H9 (cell line): ENCODE measurements at regions not wholly inside any gene's neighbourhood (a gene's known extent, or its start where the extent isn't known, plus 50 kb on each side); places are given as distances from the start of the nearest gene placed in this dataset.

ENCODE experiments used
- DNase-seq: peaks from one replicate; pipeline ENCODE4 v3.0.0-alpha.2; 2017
- H2AFZ ChIP-seq: one replicate; pipeline ENCODE4 v1.6.1; 2013; ENCODE audit warnings: mild to moderate bottlenecking, low read length, control low read depth, moderate library complexity
- H2AK5ac ChIP-seq: 2 replicates; pipeline ENCODE4 v1.6.1; 2013; ENCODE audit warnings: low read length, control low read depth, mixed read lengths; ENCODE audit not compliant: insufficient read length
- H2BK120ac ChIP-seq: one replicate; pipeline ENCODE4 v1.6.1; 2013; ENCODE audit warnings: low read depth, mild to moderate bottlenecking, low read length, control low read depth, inconsistent platforms; ENCODE audit not compliant: poor library complexity, severe bottlenecking
- H2BK12ac ChIP-seq: 2 replicates; pipeline ENCODE4 v1.6.1; 2013; ENCODE audit warnings: low read length, control low read depth, mixed read lengths, low read depth; ENCODE audit not compliant: insufficient read length
- H2BK15ac ChIP-seq: 2 replicates; pipeline ENCODE4 v1.6.1; 2013; ENCODE audit warnings: low read depth, low read length, control low read depth
- H2BK20ac ChIP-seq: one replicate; pipeline ENCODE4 v1.6.1; 2013; ENCODE audit warnings: low read depth, mild to moderate bottlenecking, low read length, control low read depth, inconsistent platforms; ENCODE audit not compliant: poor library complexity, severe bottlenecking
- H2BK5ac ChIP-seq: 2 replicates; pipeline ENCODE4 v1.6.1; 2013; ENCODE audit warnings: low read length, control low read depth, mixed read lengths; ENCODE audit not compliant: insufficient read length
- H3K14ac ChIP-seq: 2 replicates; pipeline ENCODE4 v1.6.1; 2013; ENCODE audit warnings: low read length, control low read depth; ENCODE audit not compliant: insufficient read depth
- H3K18ac ChIP-seq: 2 replicates; pipeline ENCODE4 v1.6.1; 2013; ENCODE audit warnings: low read depth, mild to moderate bottlenecking, mixed read lengths, low read length, control low read depth; ENCODE audit not compliant: insufficient read length
- H3K23ac ChIP-seq: 2 replicates; pipeline ENCODE4 v1.6.1; 2013; ENCODE audit warnings: low read length, control low read depth, mixed read lengths, low read depth; ENCODE audit not compliant: insufficient read length
- H3K23me2 ChIP-seq: 2 replicates; pipeline ENCODE4 v1.6.1; 2013; ENCODE audit warnings: low read depth, mild to moderate bottlenecking, mixed read lengths, low read length, control low read depth; ENCODE audit not compliant: insufficient read length, poor library complexity, severe bottlenecking
- H3K27ac ChIP-seq: 2 replicates; pipeline ENCODE4 v1.5.1; 2013; ENCODE audit warnings: low read length, control low read depth, mixed read lengths, low read depth; ENCODE audit not compliant: insufficient read length
- H3K27me3 ChIP-seq: 2 replicates; pipeline ENCODE4 v1.6.1; 2013; ENCODE audit warnings: low read length, control low read depth, inconsistent platforms; ENCODE audit not compliant: insufficient read depth
- H3K4ac ChIP-seq: 2 replicates; pipeline ENCODE4 v1.6.1; 2013; ENCODE audit warnings: low read depth, mild to moderate bottlenecking, control low read depth, inconsistent platforms, low read length, moderate library complexity
- H3K4me1 ChIP-seq: 2 replicates; pipeline ENCODE4 v1.6.1; 2013; ENCODE audit warnings: low read length, control low read depth, inconsistent platforms; ENCODE audit not compliant: insufficient read depth
- H3K4me2 ChIP-seq: 2 replicates; pipeline ENCODE4 v1.6.1; 2013; ENCODE audit warnings: low read length, control low read depth, mixed read lengths; ENCODE audit not compliant: insufficient read length, insufficient read depth
- H3K56ac ChIP-seq: 2 replicates; pipeline ENCODE4 v1.6.1; 2013; ENCODE audit warnings: low read depth, mild to moderate bottlenecking, mixed read lengths, low read length, control low read depth; ENCODE audit not compliant: insufficient read length
- H3K79me1 ChIP-seq: 2 replicates; pipeline ENCODE4 v1.6.1; 2013; ENCODE audit warnings: low read depth, mild to moderate bottlenecking, moderate library complexity, low read length, control low read depth, inconsistent platforms; ENCODE audit not compliant: insufficient read depth, poor library complexity, severe bottlenecking
- H3K79me2 ChIP-seq: 2 replicates; pipeline ENCODE4 v1.6.1; 2013; ENCODE audit warnings: low read length, control low read depth, inconsistent platforms; ENCODE audit not compliant: insufficient read depth
- H3K9ac ChIP-seq: 2 replicates; pipeline ENCODE4 v1.6.1; 2013; ENCODE audit warnings: low read length, control low read depth, mixed read lengths; ENCODE audit not compliant: insufficient read length; ENCODE audit errors: extremely low read depth
- H3K9me3 ChIP-seq: one replicate; pipeline ENCODE4 v1.6.1; 2013; ENCODE audit warnings: low read depth, low read length, inconsistent platforms; ENCODE audit not compliant: control insufficient read depth
- H3T11ph ChIP-seq: one replicate; pipeline ENCODE4 v1.6.1; 2013; ENCODE audit warnings: mild to moderate bottlenecking, low read length, control low read depth, inconsistent platforms
- H4K20me1 ChIP-seq: one replicate; pipeline ENCODE4 v1.6.1; 2013; ENCODE audit not compliant: control insufficient read depth, insufficient read length, insufficient read depth
- H4K5ac ChIP-seq: 2 replicates; pipeline ENCODE4 v1.6.1; 2013; ENCODE audit warnings: low read depth, mild to moderate bottlenecking, mixed read lengths, low read length, control low read depth; ENCODE audit not compliant: insufficient read length
- H4K8ac ChIP-seq: replicated peaks from 2 replicates; pipeline ENCODE4 v1.6.1; 2013; ENCODE audit warnings: low read length, control low read depth, mixed read lengths, low read depth; ENCODE audit not compliant: insufficient read length
- H4K91ac ChIP-seq: 2 replicates; pipeline ENCODE4 v1.6.1; 2013; ENCODE audit warnings: low read depth, mild to moderate bottlenecking, moderate library complexity, mixed read lengths, low read length, control low read depth; ENCODE audit not compliant: insufficient read length
- H3K27ac Mint-ChIP-seq, 3 experiments: 2 replicates in 2 of 3; 3 replicates in 1 of 3; pipeline ENCODE4 v1.8.0; 2020 to 2021; ENCODE audit warnings: mixed read lengths in 3 of 3, mild to moderate bottlenecking in 1 of 3, moderate library complexity in 1 of 3
- H3K27me3 Mint-ChIP-seq: 2 replicates; pipeline ENCODE4 v1.8.0; 2021; ENCODE audit warnings: low read depth, mild to moderate bottlenecking, moderate library complexity, mixed read lengths
- H3K36me3 Mint-ChIP-seq, 3 experiments: 2 replicates in 2 of 3; 3 replicates in 1 of 3; pipeline ENCODE4 v1.8.0; 2020 to 2021; ENCODE audit warnings: low read depth in 3 of 3, mixed read lengths in 3 of 3; ENCODE audit not compliant: insufficient read depth in 1 of 3
- H3K4me1 Mint-ChIP-seq, 2 experiments: 2 replicates each; pipeline ENCODE4 v1.8.0; 2020; ENCODE audit warnings: mixed read lengths in 2 of 2
- H3K4me3 Mint-ChIP-seq, 2 experiments: 2 replicates in 1 of 2; 3 replicates in 1 of 2; pipeline ENCODE4 v1.8.0; 2020 to 2021; ENCODE audit warnings: mild to moderate bottlenecking in 2 of 2, mixed read lengths in 2 of 2, moderate library complexity in 1 of 2
- H3K9me3 Mint-ChIP-seq, 2 experiments: 2 replicates in 1 of 2; 3 replicates in 1 of 2; pipeline ENCODE4 v1.8.0; 2020; ENCODE audit warnings: mild to moderate bottlenecking in 2 of 2, mixed read lengths in 2 of 2, moderate library complexity in 1 of 2
- WGBS: extraction: QIAGEN DNeasy Blood & Tissue Kit; methylation state at CpG from one replicate; pipeline ENCODE4 v1.1.7; 2013; ENCODE audit warnings: missing lambda C conversion rate, low lambda C conversion rate, mixed read lengths; ENCODE audit not compliant: insufficient read length; ENCODE audit errors: extremely low coverage; 5-methylcytosine and 5-hydroxymethylcytosine counted together
- TF ChIP-seq, protein P1 (sequence below): fragments of 200-600 bp; sonication (generic); conservative IDR thresholded peaks from 3 replicates; pipeline ENCODE4 v1.8.0; 2021; ENCODE audit warnings: antibody characterized with exemption, mild to moderate bottlenecking

DNA sequence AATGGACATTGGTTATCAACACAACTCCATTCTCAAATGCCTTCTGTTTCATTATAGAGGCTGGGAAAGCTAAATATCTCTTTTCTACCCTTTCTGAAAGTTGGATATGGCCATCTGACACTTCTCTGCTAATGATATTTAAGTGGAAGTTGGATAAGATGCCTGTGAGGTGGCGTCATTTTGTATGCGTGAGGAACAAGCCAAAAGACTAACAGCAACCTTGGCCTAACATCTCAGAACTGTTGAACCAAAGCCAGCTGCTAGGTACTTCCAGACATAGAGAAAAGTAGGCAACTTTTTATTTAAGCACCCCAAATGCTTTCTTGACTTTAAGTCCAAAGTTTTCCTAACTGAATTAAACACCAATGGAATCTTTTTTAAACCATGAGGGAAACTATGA is 708.4 kb downstream of the CD109 start:
- no peak overlapping the region for H3K14ac ChIP-seq
- Mint-ChIP-seq H3K27ac (no peak overlapping the region), H3K4me1 (peaks cover 0 to 3% of the 10 kb centered on the region in 2 experiments; a peak in 1 of 4 replicates), H3K9me3 (peaks cover 4 to 7% of the 10 kb centered on the region in 2 experiments; a peak in 3 of 5 replicates), H3K36me3 (peaks cover 0 to 2% (median 0%) of the 10 kb centered on the region in 3 experiments; a peak in 1 of 7 replicates), H3K27me3 (no peaks in the 10 kb centered on the region), H3K4me3 (no peak overlapping the region)
- H3K27ac ChIP-seq: no peak overlapping the region
- H2BK15ac ChIP-seq: no peak overlapping the region
- no peak for DNase-seq
- no peak overlapping the region for H2BK5ac ChIP-seq
- no peak overlapping the region for H3K18ac ChIP-seq
- H3K9ac ChIP-seq: no peak overlapping the region
- H2BK12ac ChIP-seq: no peak overlapping the region
- no peak overlapping the region for H4K91ac ChIP-seq
- TF ChIP-seq, protein P1, sequence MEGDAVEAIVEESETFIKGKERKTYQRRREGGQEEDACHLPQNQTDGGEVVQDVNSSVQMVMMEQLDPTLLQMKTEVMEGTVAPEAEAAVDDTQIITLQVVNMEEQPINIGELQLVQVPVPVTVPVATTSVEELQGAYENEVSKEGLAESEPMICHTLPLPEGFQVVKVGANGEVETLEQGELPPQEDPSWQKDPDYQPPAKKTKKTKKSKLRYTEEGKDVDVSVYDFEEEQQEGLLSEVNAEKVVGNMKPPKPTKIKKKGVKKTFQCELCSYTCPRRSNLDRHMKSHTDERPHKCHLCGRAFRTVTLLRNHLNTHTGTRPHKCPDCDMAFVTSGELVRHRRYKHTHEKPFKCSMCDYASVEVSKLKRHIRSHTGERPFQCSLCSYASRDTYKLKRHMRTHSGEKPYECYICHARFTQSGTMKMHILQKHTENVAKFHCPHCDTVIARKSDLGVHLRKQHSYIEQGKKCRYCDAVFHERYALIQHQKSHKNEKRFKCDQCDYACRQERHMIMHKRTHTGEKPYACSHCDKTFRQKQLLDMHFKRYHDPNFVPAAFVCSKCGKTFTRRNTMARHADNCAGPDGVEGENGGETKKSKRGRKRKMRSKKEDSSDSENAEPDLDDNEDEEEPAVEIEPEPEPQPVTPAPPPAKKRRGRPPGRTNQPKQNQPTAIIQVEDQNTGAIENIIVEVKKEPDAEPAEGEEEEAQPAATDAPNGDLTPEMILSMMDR: no peak
- H3K27me3 ChIP-seq: no peaks in the 10 kb centered on the region
- no peaks in the 10 kb centered on the region for H4K20me1 ChIP-seq
- no peaks in the 10 kb centered on the region for H3K23me2 ChIP-seq
- H3K23ac ChIP-seq: no peak overlapping the region
- H2BK120ac ChIP-seq: no peak overlapping the region
- no CpG with 5 or more reads among the region's 2 CpGs for WGBS
- H3K56ac ChIP-seq: no peak overlapping the region
- H2AFZ ChIP-seq: no peak overlapping the region
- no peaks in the 10 kb centered on the region for H3K9me3 ChIP-seq
- H3K4ac ChIP-seq: no peak overlapping the region
- no peak overlapping the region for H3T11ph ChIP-seq
- no peaks in the 10 kb centered on the region for H3K79me2 ChIP-seq
- no peak overlapping the region for H3K4me2 ChIP-seq
- no peak overlapping the region for H4K5ac ChIP-seq
- no peak overlapping the region for H4K8ac ChIP-seq
- no peak overlapping the region for H2BK20ac ChIP-seq
- no peak overlapping the region for H2AK5ac ChIP-seq
- H3K79me1 ChIP-seq: no peaks in the 10 kb centered on the region
- H3K4me1 ChIP-seq: no peaks in the 10 kb centered on the region
